ENCODE measurements at regions not wholly inside any gene's neighbourhood (a gene's known extent, or its start where the extent isn't known, plus 50 kb on each side); places are given as distances from the start of the nearest gene placed in this dataset.

GRCh38 chr5:56676091-56676768 is 139.1 kb upstream of the MAP3K1 start:
- no peak for TF ChIP-seq CTCF (IDR thresholded peaks at IDR 0.05)
- no peak for TF ChIP-seq POLR2A (IDR thresholded peaks at IDR 0.05)
- no peak for TF ChIP-seq POLR2AphosphoS5 (IDR thresholded peaks at IDR 0.05)

All from prostate gland (tissue), 2 donors.